CD4-positive, alpha-beta T cell treated with Interleukin-17A for 4 hours (primary cell): ENCODE measurements at regions not wholly inside any gene's neighbourhood (a gene's known extent, or its start where the extent isn't known, plus 50 kb on each side); places are given as distances from the start of the nearest gene placed in this dataset.

Experiments
- DNase-seq: peaks from one replicate; pipeline ENCODE4 v3.0.0-alpha.2; 2020; ENCODE audit warnings: mixed read lengths

GRCh38 chr18:25710981-25711380, 359.0 kb upstream of the ZNF521 start:
- DNase-seq, result no peak

GRCh38 chr18:25705650-25706049, 353.7 kb upstream of the ZNF521 start:
- DNase-seq, result no peak

GRCh38 chr18:25704494-25704893, 352.5 kb upstream of the ZNF521 start:
- DNase-seq, result no peak

GRCh38 chr18:25704071-25704470, 352.1 kb upstream of the ZNF521 start:
- DNase-seq, result no peak

- DNase-seq, result no peak
Measured at GRCh38 chr18:25701821-25702220, 349.9 kb upstream of the ZNF521 start.

GRCh38 chr18:25686960-25687500, 335.1 kb upstream of the ZNF521 start:
- no peak for DNase-seq

GRCh38 chr18:25685088-25685487, 333.1 kb upstream of the ZNF521 start:
- no peak for DNase-seq

- no peak for DNase-seq
Measured at GRCh38 chr18:25679491-25679890, 327.5 kb upstream of the ZNF521 start.

GRCh38 chr18:25678221-25678620, 326.3 kb upstream of the ZNF521 start:
- no peak for DNase-seq

- no peak for DNase-seq
Measured at GRCh38 chr18:25675123-25675850, 323.3 kb upstream of the ZNF521 start.

GRCh38 chr18:25674183-25674582, 322.2 kb upstream of the ZNF521 start:
- DNase-seq, result no peak

- no peak for DNase-seq
Measured at GRCh38 chr18:25672490-25672889, 320.5 kb upstream of the ZNF521 start.

GRCh38 chr18:25669741-25670140, 317.8 kb upstream of the ZNF521 start:
- DNase-seq, result no peak

- no peak for DNase-seq
Measured at GRCh38 chr18:25662272-25662671, 310.3 kb upstream of the ZNF521 start.

GRCh38 chr18:25661831-25662230, 309.9 kb upstream of the ZNF521 start:
- no peak for DNase-seq

- DNase-seq, result no peak
Measured at GRCh38 chr18:25659541-25659940, 307.6 kb upstream of the ZNF521 start.

- DNase-seq, result no peak
Measured at GRCh38 chr18:25658476-25658875, 306.5 kb upstream of the ZNF521 start.

GRCh38 chr18:25651553-25651952, 299.6 kb upstream of the ZNF521 start:
- DNase-seq, result no peak

GRCh38 chr18:25650201-25650941, 298.4 kb upstream of the ZNF521 start:
- DNase-seq, result no peak

- DNase-seq, result no peak
Measured at GRCh38 chr18:25648716-25649260, 296.8 kb upstream of the ZNF521 start.

GRCh38 chr18:25647404-25647803, 295.4 kb upstream of the ZNF521 start:
- DNase-seq, result no peak

GRCh38 chr18:25646971-25647370, 295.0 kb upstream of the ZNF521 start:
- DNase-seq, result no peak

- no peak for DNase-seq
Measured at GRCh38 chr18:25639596-25639995, 287.6 kb upstream of the ZNF521 start.

GRCh38 chr18:25633563-25633962, 281.6 kb upstream of the ZNF521 start:
- DNase-seq, result no peak
